ENCODE measurements at regions not wholly inside any gene's neighbourhood (a gene's known extent, or its start where the extent isn't known, plus 50 kb on each side); places are given as distances from the start of the nearest gene placed in this dataset.

- DNase-seq (ENCODE audit: low read depth in 1 of 2, low spot score in 1 of 2), result no peak
These were observed 287.6 kb upstream of the PWP1 start for GRCh38 chr12:107397890-107398500.

GRCh38 chr12:107399046-107399445, 286.6 kb upstream of the PWP1 start:
- no peak for DNase-seq (ENCODE audit: low read depth in 1 of 2, low spot score in 1 of 2)

GRCh38 chr12:107400686-107401447, 284.7 kb upstream of the PWP1 start:
- no peak for DNase-seq (ENCODE audit: low read depth in 1 of 2, low spot score in 1 of 2)

- peak; percentile 30 to 55 for DNase-seq (ENCODE audit: low read depth in 1 of 2, low spot score in 1 of 2)
These were observed 283.3 kb upstream of the PWP1 start for GRCh38 chr12:107402041-107403022.

- peak in 1 of 2 donors; percentile 8 for DNase-seq (ENCODE audit: low read depth in 1 of 2, low spot score in 1 of 2)
These were observed 280.6 kb upstream of the PWP1 start for GRCh38 chr12:107404981-107405380.

GRCh38 chr12:107405436-107405835, 280.2 kb upstream of the PWP1 start:
- DNase-seq (ENCODE audit: low read depth in 1 of 2, low spot score in 1 of 2), result no peak

GRCh38 chr12:107406932-107407331, 278.7 kb upstream of the PWP1 start:
- no peak for DNase-seq (ENCODE audit: low read depth in 1 of 2, low spot score in 1 of 2)

GRCh38 chr12:107411792-107412535, 273.6 kb upstream of the PWP1 start:
- no peak for DNase-seq (ENCODE audit: low read depth in 1 of 2, low spot score in 1 of 2)

GRCh38 chr12:107415071-107415470, 270.5 kb upstream of the PWP1 start:
- DNase-seq (ENCODE audit: low read depth in 1 of 2, low spot score in 1 of 2), result no peak

- no peak for DNase-seq (ENCODE audit: low read depth in 1 of 2, low spot score in 1 of 2)
These were observed 269.8 kb upstream of the PWP1 start for GRCh38 chr12:107415834-107416233.

GRCh38 chr12:107417004-107417403, 268.6 kb upstream of the PWP1 start:
- DNase-seq (ENCODE audit: low read depth in 1 of 2, low spot score in 1 of 2), result no peak

- DNase-seq (ENCODE audit: low read depth in 1 of 2, low spot score in 1 of 2), result no peak
These were observed 266.6 kb upstream of the PWP1 start for GRCh38 chr12:107418981-107419380.

- DNase-seq (ENCODE audit: low read depth in 1 of 2, low spot score in 1 of 2), result no peak
These were observed 262.1 kb upstream of the PWP1 start for GRCh38 chr12:107423531-107423930.

GRCh38 chr12:107429006-107429705, 256.4 kb upstream of the PWP1 start:
- DNase-seq (ENCODE audit: low read depth in 1 of 2, low spot score in 1 of 2), result no peak

GRCh38 chr12:107431942-107432341, 253.7 kb upstream of the PWP1 start:
- no peak for DNase-seq (ENCODE audit: low read depth in 1 of 2, low spot score in 1 of 2)

GRCh38 chr12:107435072-107435471, 250.5 kb upstream of the PWP1 start:
- DNase-seq (ENCODE audit: low read depth in 1 of 2, low spot score in 1 of 2), result no peak

- DNase-seq (ENCODE audit: low read depth in 1 of 2, low spot score in 1 of 2), result no peak
These were observed 250.1 kb upstream of the PWP1 start for GRCh38 chr12:107435520-107435919.

GRCh38 chr12:107436376-107436775, 249.2 kb upstream of the PWP1 start:
- DNase-seq (ENCODE audit: low read depth in 1 of 2, low spot score in 1 of 2), result no peak

- DNase-seq (ENCODE audit: low read depth in 1 of 2, low spot score in 1 of 2), result no peak
These were observed 248.8 kb upstream of the PWP1 start for GRCh38 chr12:107436836-107437235.

GRCh38 chr12:107437954-107438353, 247.6 kb upstream of the PWP1 start:
- no peak for DNase-seq (ENCODE audit: low read depth in 1 of 2, low spot score in 1 of 2)

Data from activated CD4-positive, alpha-beta T cell treated with anti-CD3 and anti-CD28 coated beads, Interleukin-2, amount 50 U/mL, for 24 hours (primary cell).